ENCODE measurements at regions not wholly inside any gene's neighbourhood (a gene's known extent, or its start where the extent isn't known, plus 50 kb on each side); places are given as distances from the start of the nearest gene placed in this dataset.
A peak's percentile ranks its signal among the peaks of the same experiment; 100 is the strongest.

DNA sequence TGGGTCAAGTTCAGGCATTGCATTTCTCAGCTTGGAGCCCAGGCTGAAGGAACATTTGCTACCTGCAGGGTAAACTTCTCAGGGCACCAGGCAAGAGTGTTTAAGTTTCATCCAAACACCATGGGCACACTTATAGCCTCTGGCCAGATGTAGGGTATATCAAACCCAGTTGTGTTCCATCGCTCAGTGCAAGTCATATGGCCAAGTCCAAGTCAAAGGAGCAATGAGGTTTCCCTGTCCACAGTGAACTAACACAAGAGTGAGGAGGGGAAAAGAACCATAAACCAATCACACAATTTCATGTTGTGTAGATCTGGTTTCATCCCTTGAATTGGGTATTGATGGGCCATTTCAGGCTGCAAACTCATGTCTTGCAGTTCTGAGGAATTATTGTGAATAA is 107.2 kb downstream of the SOX11 start:
- Histone ChIP-seq H3K4me3 (ENCODE audit: insufficient read depth, low read depth, low read length) (no peak overlapping the region), H3K9me3 (ENCODE audit: insufficient read depth, low read depth, low read length) (peaks cover 4% of the 10 kb centered on the region), H3K79me2 (ENCODE audit: insufficient read depth, low read length) (no peaks in the 10 kb centered on the region), H3K36me3 (ENCODE audit: insufficient read depth, low read length) (no peaks in the 10 kb centered on the region), H3K27ac (ENCODE audit: low read depth, low read length) (no peak overlapping the region), H3K27me3 (ENCODE audit: insufficient read depth, low read length) (no peaks in the 10 kb centered on the region), H3K4me2 (ENCODE audit: low read length) (no peak overlapping the region), H2AFZ (ENCODE audit: low read depth, low read length) (no peak overlapping the region), H4K20me1 (ENCODE audit: insufficient read depth, low read length) (no peaks in the 10 kb centered on the region), H3K9ac (ENCODE audit: low read length) (no peak overlapping the region), H3K4me1 (ENCODE audit: insufficient read depth, low read length) (peaks cover 7% of the 10 kb centered on the region)
- FAIRE-seq: no peak
- Mint-ChIP-seq H3K9me3 (ENCODE audit: unreplicated experiment) (peaks cover 9% of the 10 kb centered on the region), H3K4me3 (ENCODE audit: unreplicated experiment) (no peak overlapping the region), H3K4me1 (ENCODE audit: low read depth, unreplicated experiment) (peaks cover 28% of the 10 kb centered on the region), H3K27me3 (ENCODE audit: low read depth, unreplicated experiment) (no peaks in the 10 kb centered on the region), H3K27ac (ENCODE audit: unreplicated experiment) (no peak overlapping the region), H3K36me3 (ENCODE audit: low read depth, unreplicated experiment) (no peaks in the 10 kb centered on the region)
- DNase-seq (ENCODE audit: low read depth): no peak
- no peak for TF ChIP-seq EZH2 (IDR thresholded peaks at IDR 0.05; ENCODE audit: insufficient read depth, low read length)
- TF ChIP-seq, protein P1, sequence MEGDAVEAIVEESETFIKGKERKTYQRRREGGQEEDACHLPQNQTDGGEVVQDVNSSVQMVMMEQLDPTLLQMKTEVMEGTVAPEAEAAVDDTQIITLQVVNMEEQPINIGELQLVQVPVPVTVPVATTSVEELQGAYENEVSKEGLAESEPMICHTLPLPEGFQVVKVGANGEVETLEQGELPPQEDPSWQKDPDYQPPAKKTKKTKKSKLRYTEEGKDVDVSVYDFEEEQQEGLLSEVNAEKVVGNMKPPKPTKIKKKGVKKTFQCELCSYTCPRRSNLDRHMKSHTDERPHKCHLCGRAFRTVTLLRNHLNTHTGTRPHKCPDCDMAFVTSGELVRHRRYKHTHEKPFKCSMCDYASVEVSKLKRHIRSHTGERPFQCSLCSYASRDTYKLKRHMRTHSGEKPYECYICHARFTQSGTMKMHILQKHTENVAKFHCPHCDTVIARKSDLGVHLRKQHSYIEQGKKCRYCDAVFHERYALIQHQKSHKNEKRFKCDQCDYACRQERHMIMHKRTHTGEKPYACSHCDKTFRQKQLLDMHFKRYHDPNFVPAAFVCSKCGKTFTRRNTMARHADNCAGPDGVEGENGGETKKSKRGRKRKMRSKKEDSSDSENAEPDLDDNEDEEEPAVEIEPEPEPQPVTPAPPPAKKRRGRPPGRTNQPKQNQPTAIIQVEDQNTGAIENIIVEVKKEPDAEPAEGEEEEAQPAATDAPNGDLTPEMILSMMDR (IDR thresholded peaks at IDR 0.05; ENCODE audit: insufficient read depth, low read depth, low read length): no peak

DNA sequence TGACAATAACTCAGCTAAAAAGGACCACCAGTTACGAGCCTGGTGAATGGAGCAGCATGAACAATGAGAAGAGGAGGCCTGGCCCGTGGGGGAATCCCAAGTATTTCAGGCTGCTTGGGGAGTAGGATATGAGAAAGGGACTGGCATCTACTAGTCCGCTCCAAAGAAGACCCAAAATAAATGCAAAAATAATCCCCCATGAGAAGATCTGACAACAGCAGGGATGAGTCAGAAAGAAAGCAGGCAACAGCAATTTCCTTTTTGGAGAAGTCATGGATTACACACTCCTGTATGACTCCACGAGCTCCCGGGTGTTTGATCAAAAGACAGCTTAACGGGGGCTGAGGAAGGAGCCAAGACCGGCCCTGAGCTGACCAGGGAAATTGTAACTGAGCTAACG is 111.4 kb downstream of the SOX11 start:
- H3K27ac ChIP-seq (ENCODE audit: low read depth, low read length): peak overlapping the region; percentile 74

More for the DNA sequence above, 111.4 kb downstream of the SOX11 start:
- H3K27me3 Mint-ChIP-seq (ENCODE audit: low read depth, unreplicated experiment): peaks cover 7% of the 10 kb centered on the region
- peaks cover 4% of the 10 kb centered on the region for H3K9me3 ChIP-seq (ENCODE audit: insufficient read depth, low read depth, low read length)
- DNase-seq (ENCODE audit: low read depth) (peak; percentile 81), FAIRE-seq (peak; percentile 13)
- no peaks in the 10 kb centered on the region for H3K79me2 ChIP-seq (ENCODE audit: insufficient read depth, low read length)
- H3K4me1 Mint-ChIP-seq (ENCODE audit: low read depth, unreplicated experiment): peaks cover 17% of the 10 kb centered on the region
- no peaks in the 10 kb centered on the region for H4K20me1 ChIP-seq (ENCODE audit: insufficient read depth, low read length)
- H3K36me3 Mint-ChIP-seq (ENCODE audit: low read depth, unreplicated experiment): no peaks in the 10 kb centered on the region
- H3K4me3 Mint-ChIP-seq (ENCODE audit: unreplicated experiment): no peak overlapping the region
- H3K27me3 ChIP-seq (ENCODE audit: insufficient read depth, low read length): no peaks in the 10 kb centered on the region
- peak overlapping the region; percentile 77 for H3K4me2 ChIP-seq (ENCODE audit: low read length)
- peaks cover 7% of the 10 kb centered on the region for H3K4me1 ChIP-seq (ENCODE audit: insufficient read depth, low read length)
- H3K9me3 Mint-ChIP-seq (ENCODE audit: unreplicated experiment): peaks cover 8% of the 10 kb centered on the region
- peak overlapping the region; percentile 51 for H3K9ac ChIP-seq (ENCODE audit: low read length)
- peak overlapping the region; percentile 70 for H3K27ac Mint-ChIP-seq (ENCODE audit: unreplicated experiment)
- H3K36me3 ChIP-seq (ENCODE audit: insufficient read depth, low read length): no peaks in the 10 kb centered on the region
- no peak overlapping the region for H3K4me3 ChIP-seq (ENCODE audit: insufficient read depth, low read depth, low read length)
- H2AFZ ChIP-seq (ENCODE audit: low read depth, low read length): peak overlapping the region; percentile 61
- TF ChIP-seq, protein P1 (IDR thresholded peaks at IDR 0.05; ENCODE audit: insufficient read depth, low read depth, low read length): no peak
- no peak for TF ChIP-seq EZH2 (IDR thresholded peaks at IDR 0.05; ENCODE audit: insufficient read depth, low read length)
